ENCODE measurements at regions not wholly inside any gene's neighbourhood (a gene's known extent, or its start where the extent isn't known, plus 50 kb on each side); places are given as distances from the start of the nearest gene placed in this dataset.

DNA sequence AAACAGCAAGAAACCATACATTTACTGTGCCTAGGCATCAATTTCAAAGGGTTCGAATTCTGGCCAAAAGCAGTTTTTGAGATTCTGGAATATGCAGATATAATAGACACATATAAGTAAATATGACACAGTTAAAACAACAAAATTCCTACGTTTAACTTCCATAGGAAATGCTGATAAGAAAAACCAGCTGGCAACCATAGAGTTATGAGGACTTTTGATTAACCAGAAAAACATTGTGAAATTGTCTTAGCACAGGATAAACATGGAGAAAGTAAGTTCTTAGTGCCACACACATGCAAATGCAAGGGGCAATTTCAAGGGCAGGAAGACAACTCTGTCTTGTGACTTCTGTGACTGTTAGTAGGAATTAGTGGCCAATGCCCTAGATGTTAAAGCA, 702.1 kb downstream of the TNS3 start:
- no peak for DNase-seq (ENCODE audit: low read depth in 3 of 3)

DNA sequence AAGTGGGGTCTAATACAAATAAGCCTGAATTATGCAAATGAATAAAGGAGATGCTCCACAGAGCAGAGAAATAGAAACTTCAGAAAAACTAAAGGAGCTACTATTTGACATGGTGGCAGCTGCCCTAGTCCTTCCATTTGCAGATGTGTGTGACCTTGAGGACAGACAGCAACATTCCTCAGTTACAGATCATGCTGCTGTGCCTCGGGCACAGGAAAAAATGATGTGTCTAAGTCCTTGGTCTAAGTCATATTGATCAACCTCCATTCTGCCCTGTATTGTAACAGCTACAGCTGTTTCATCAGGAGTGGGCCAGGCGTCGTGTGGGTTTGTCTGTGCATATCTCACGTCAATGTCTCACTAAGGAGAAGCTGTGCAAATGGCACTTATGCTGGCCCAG, 710.4 kb downstream of the TNS3 start:
- DNase-seq (ENCODE audit: low read depth in 3 of 3) = no peak

- DNase-seq (ENCODE audit: low read depth in 3 of 3) = no peak
Observed at GRCh38 chr7:46864716-46865115, 717.2 kb downstream of the TNS3 start.

GRCh38 chr7:46859963-46860475, 721.9 kb downstream of the TNS3 start:
- DNase-seq (ENCODE audit: low read depth in 3 of 3) = no peak

GRCh38 chr7:46855851-46856250, 726.1 kb downstream of the TNS3 start:
- DNase-seq (ENCODE audit: low read depth in 3 of 3) = no peak

GRCh38 chr7:46854958-46855473, 726.9 kb downstream of the TNS3 start:
- DNase-seq (ENCODE audit: low read depth in 3 of 3) = no peak

DNA sequence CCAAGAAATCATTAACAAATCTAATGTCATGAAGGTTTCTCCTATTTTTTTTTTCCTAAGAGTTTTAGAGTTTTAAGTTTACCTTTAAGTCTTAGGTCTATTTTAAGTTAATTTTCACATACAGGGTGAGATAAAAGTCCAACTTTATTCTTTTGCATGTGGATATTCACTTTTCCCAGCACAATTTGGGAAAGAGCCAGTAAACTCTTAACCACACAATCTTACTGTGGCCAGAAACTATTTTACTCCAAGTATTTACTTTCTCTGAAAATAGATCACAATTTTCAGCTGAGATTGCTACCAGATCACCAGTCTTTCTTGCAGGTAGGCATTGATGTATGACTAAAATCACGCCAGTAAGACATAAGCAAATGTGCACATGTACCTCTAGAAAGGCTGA, 728.5 kb downstream of the TNS3 start:
- no peak for DNase-seq (ENCODE audit: low read depth in 3 of 3)

- no peak for DNase-seq (ENCODE audit: low read depth in 3 of 3)
Observed at GRCh38 chr7:46852795-46853194, 729.1 kb downstream of the TNS3 start.

GRCh38 chr7:46850563-46851330, 731.2 kb downstream of the TNS3 start:
- no peak for DNase-seq (ENCODE audit: low read depth in 3 of 3)

GRCh38 chr7:46848944-46849343, 733.0 kb downstream of the TNS3 start:
- no peak for DNase-seq (ENCODE audit: low read depth in 3 of 3)

- no peak for DNase-seq (ENCODE audit: low read depth in 3 of 3)
Observed at GRCh38 chr7:46848311-46848710, 733.6 kb downstream of the TNS3 start.

- DNase-seq (ENCODE audit: low read depth in 3 of 3) = no peak
Observed at GRCh38 chr7:46847126-46847525, 734.8 kb downstream of the TNS3 start.

- DNase-seq (ENCODE audit: low read depth in 3 of 3) = no peak
Observed at GRCh38 chr7:46844486-46844885, 737.4 kb downstream of the TNS3 start.

DNA sequence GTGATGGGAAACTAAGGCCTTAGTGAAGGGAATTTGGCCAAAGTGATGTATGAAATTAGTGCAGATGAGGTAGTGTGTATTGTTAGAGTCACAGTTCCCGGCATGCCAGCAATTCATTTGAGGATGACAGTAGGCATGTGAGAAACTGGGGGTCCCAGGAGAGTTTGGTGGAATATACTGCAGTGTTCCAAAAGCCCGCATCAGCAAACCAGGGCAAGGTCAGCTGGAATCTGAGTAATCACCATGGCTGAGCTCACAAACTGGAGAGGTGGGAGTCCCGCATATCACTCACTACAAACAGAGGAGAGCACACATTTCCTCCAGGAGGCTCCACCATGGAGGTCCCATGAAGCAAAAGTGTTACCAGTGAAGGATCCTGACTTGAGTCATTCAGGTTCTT, 740.7 kb downstream of the TNS3 start:
- DNase-seq (ENCODE audit: low read depth in 3 of 3) = no peak

GRCh38 chr7:46839651-46840050, 742.3 kb downstream of the TNS3 start:
- DNase-seq (ENCODE audit: low read depth in 3 of 3) = no peak

GRCh38 chr7:46838463-46838862, 743.4 kb downstream of the TNS3 start:
- DNase-seq (ENCODE audit: low read depth in 3 of 3) = no peak

DNA sequence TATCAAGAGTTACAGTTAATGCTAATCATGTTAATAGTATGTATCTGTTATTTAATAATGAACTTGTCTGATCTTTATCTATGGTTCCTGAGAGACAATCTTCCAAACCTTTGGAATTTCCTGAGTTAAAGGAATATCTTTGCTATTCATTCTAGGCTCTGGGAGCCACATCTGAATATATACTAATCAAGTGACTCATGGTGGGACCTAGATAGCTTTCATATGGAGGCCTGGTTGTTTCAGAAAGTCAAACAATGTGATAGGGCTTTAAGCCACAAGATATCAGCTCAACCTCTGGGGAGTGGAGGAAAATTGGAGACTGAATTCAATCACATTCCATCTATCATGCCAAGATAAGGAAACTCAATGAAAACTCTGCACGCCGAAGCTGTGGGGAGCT, 746.4 kb downstream of the TNS3 start:
- DNase-seq (ENCODE audit: low read depth in 3 of 3) = no peak

DNA sequence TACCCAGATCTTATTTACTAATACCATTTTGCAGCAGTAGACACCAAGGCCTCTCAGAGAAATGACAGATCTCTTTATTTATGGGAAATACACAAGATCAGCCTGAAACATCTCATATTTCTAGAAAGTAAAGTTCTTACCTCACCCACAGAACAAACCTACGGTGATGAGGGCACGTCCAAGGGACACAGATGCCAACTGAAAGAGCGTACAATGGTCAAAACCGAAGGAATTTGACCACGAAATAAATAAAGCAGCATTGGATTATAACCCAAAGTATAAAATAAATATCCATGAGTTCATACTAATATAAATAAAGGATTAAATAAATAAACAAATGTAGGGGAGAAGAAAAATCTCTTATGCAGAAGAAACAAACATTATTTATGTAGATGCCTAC, 747.0 kb downstream of the TNS3 start:
- no peak for DNase-seq (ENCODE audit: low read depth in 3 of 3)

- no peak for DNase-seq (ENCODE audit: low read depth in 3 of 3)
Observed at GRCh38 chr7:46833197-46833596, 748.7 kb downstream of the TNS3 start.

GRCh38 chr7:46832136-46832535, 749.8 kb downstream of the TNS3 start:
- no peak for DNase-seq (ENCODE audit: low read depth in 3 of 3)

DNA sequence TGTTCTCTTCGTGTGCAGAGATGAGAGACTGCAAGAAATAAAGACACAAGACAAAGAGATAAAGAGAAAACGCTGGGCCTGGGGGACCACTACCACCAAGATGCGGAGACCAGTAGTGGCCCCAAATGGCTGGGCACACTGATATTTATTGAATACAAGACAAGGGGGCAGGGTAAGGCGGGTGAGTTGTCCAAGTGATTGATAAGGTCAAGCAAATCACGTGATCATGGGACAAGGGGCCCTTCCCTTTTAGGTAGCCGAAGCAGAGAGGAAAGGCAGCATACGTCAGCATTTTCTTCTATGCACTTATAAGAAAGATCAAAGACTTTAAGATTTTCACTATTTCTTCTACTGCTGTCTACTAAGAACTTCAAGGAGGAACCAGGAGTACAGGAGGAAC, 762.1 kb downstream of the TNS3 start:
- no peak for DNase-seq (ENCODE audit: low read depth in 3 of 3)

GRCh38 chr7:46814516-46815250, 767.2 kb downstream of the TNS3 start:
- DNase-seq (ENCODE audit: low read depth in 3 of 3) = no peak

DNA sequence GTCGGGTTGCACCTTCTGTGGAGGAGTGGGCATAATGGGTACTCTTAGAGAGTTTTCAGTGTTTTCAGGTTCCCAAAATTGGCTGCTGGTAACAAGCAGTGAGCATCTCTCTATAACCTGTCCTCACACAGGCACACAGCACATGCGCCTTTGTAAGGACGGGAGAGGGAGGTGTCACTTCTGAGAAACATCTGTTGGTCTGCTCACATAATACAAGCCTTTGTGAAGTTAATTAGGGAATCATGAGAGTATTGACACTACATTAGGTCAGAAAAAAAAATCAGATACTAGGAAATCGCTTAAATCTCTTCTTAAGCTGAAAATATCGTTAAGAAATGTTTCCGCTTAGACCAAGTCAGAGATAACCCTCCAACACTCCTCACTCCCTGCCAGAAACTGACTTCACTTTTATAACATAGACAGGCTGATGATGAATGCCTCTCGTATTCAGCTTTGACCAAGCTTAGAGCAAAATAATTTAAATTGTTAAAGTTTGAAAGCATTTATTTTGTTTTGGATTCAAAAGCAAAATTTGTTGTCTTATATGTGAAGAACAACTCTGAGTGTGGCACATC, 769.7 kb downstream of the TNS3 start:
- DNase-seq (ENCODE audit: low read depth in 3 of 3) = no peak
